Embryonic facial prominence (tissue), 1 donor: ENCODE measurements at regions not wholly inside any gene's neighbourhood (a gene's known extent, or its start where the extent isn't known, plus 50 kb on each side); places are given as distances from the start of the nearest gene placed in this dataset.

Experiments
- DNase-seq: peaks from one replicate; pipeline ENCODE4 v3.0.0-alpha.2; 2016; ENCODE audit errors: extremely low spot score

- DNase-seq = peak; percentile 30
Measured at GRCh38 chr2:5538772-5539171, 153.4 kb upstream of the SOX11 start.

- no peak for DNase-seq
Measured at GRCh38 chr2:5539282-5540165, 152.7 kb upstream of the SOX11 start.

GRCh38 chr2:5540856-5541255 is 151.3 kb upstream of the SOX11 start:
- DNase-seq = peak; percentile 19

GRCh38 chr2:5544205-5544786 is 147.9 kb upstream of the SOX11 start:
- no peak for DNase-seq

GRCh38 chr2:5546181-5546580 is 146.0 kb upstream of the SOX11 start:
- no peak for DNase-seq

GRCh38 chr2:5548991-5549715 is 143.0 kb upstream of the SOX11 start:
- DNase-seq = no peak

- DNase-seq = no peak
Measured at GRCh38 chr2:5549771-5550170, 142.4 kb upstream of the SOX11 start.

GRCh38 chr2:5555636-5556035 is 136.5 kb upstream of the SOX11 start:
- DNase-seq = no peak

GRCh38 chr2:5561006-5561405 is 131.2 kb upstream of the SOX11 start:
- no peak for DNase-seq

- no peak for DNase-seq
Measured at GRCh38 chr2:5562426-5562825, 129.8 kb upstream of the SOX11 start.

- no peak for DNase-seq
Measured at GRCh38 chr2:5562865-5563264, 129.3 kb upstream of the SOX11 start.

- no peak for DNase-seq
Measured at GRCh38 chr2:5563411-5563810, 128.8 kb upstream of the SOX11 start.

GRCh38 chr2:5569256-5569655 is 122.9 kb upstream of the SOX11 start:
- no peak for DNase-seq

GRCh38 chr2:5576015-5576414 is 116.2 kb upstream of the SOX11 start:
- DNase-seq = no peak

GRCh38 chr2:5587766-5588165 is 104.4 kb upstream of the SOX11 start:
- DNase-seq = no peak

GRCh38 chr2:5588601-5589000 is 103.6 kb upstream of the SOX11 start:
- no peak for DNase-seq

- no peak for DNase-seq
Measured at GRCh38 chr2:5589183-5589582, 103.0 kb upstream of the SOX11 start.

- no peak for DNase-seq
Measured at GRCh38 chr2:5590886-5591285, 101.3 kb upstream of the SOX11 start.

- DNase-seq = no peak
Measured at GRCh38 chr2:5592916-5593315, 99.3 kb upstream of the SOX11 start.

GRCh38 chr2:5594249-5594695 is 97.9 kb upstream of the SOX11 start:
- DNase-seq = no peak

GRCh38 chr2:5596868-5597267 is 95.3 kb upstream of the SOX11 start:
- no peak for DNase-seq

- no peak for DNase-seq
Measured at GRCh38 chr2:5598156-5598555, 94.0 kb upstream of the SOX11 start.

GRCh38 chr2:5609201-5609600 is 83.0 kb upstream of the SOX11 start:
- peak; percentile 15 for DNase-seq
